A549 (cell line): ENCODE measurements at regions not wholly inside any gene's neighbourhood (a gene's known extent, or its start where the extent isn't known, plus 50 kb on each side); places are given as distances from the start of the nearest gene placed in this dataset.

Experiments
- CBX2 ChIP-seq: fragments of 200-600 bp; sonication (generic); IDR thresholded peaks from 2 replicates; pipeline ENCODE4 v1.6.1; 2016; ENCODE audit warnings: low read depth, mild to moderate bottlenecking, borderline replicate concordance
- CEBPB ChIP-seq, 2 experiments: fragments of >200 bp in 1 of 2; sonication (Bioruptor Twin) in 1 of 2; formaldehyde crosslinking in 1 of 2; IDR thresholded peaks; 2 replicates each; pipeline ENCODE4 v1.6.1; 2012 to 2016
- CTCF ChIP-seq: fragments of >200 bp; sonication (Bioruptor Twin); formaldehyde crosslinking; IDR thresholded peaks from 3 replicates; pipeline ENCODE4 v1.5.1; 2016
- ESRRA ChIP-seq: fragments of 150-350 bp; IDR thresholded peaks from 2 replicates; pipeline ENCODE4 v1.6.1; 2014; ENCODE audit warnings: mild to moderate bottlenecking, low read length, borderline replicate concordance
- HOXB13 ChIP-seq: fragments of 250-450 bp; sonication (Bioruptor Pico); IDR thresholded peaks from 2 replicates; pipeline ENCODE4 v1.5.0; 2020; ENCODE audit warnings: low read depth, mild to moderate bottlenecking, moderate library complexity
- MAZ ChIP-seq: fragments of 150-350 bp; IDR thresholded peaks from 2 replicates; pipeline ENCODE4 v1.6.1; 2014; ENCODE audit warnings: antibody characterized with exemption, low read depth, low read length, borderline replicate concordance
- POLR2A ChIP-seq: IDR thresholded peaks from 2 replicates; pipeline ENCODE4 v1.6.1; 2012; ENCODE audit warnings: mild to moderate bottlenecking, low read length
- RAD21 ChIP-seq, 2 experiments: fragments of >200 bp in 1 of 2; sonication (Bioruptor Twin) in 1 of 2; formaldehyde crosslinking in 1 of 2; IDR thresholded peaks in 1 of 2; conservative IDR thresholded peaks in 1 of 2; 2 replicates in 1 of 2; 3 replicates in 1 of 2; pipeline ENCODE4 v1.6.1; 2012 to 2018; ENCODE audit warnings: inconsistent platforms in 1 of 2
- RARB ChIP-seq: fragments of 250-450 bp; sonication (Bioruptor Pico); IDR thresholded peaks from 2 replicates; pipeline ENCODE4 v1.8.0; 2021; ENCODE audit warnings: mild to moderate bottlenecking, moderate library complexity
- REST ChIP-seq: fragments of 200-600 bp; sonication (generic); IDR thresholded peaks from 2 replicates; pipeline ENCODE4 v1.6.1; 2016; ENCODE audit warnings: antibody characterized with exemption, mild to moderate bottlenecking, moderate library complexity
- RFX5 ChIP-seq: fragments of 450-650 bp; IDR thresholded peaks from 2 replicates; pipeline ENCODE4 v1.7.1; 2014; ENCODE audit warnings: antibody characterized with exemption, mild to moderate bottlenecking, moderate library complexity
- TF ChIP-seq, protein P1 (sequence below): fragments of >200 bp; sonication (Bioruptor Twin); formaldehyde crosslinking; IDR thresholded peaks from 3 replicates; pipeline ENCODE4 v1.6.1; 2016

DNA sequence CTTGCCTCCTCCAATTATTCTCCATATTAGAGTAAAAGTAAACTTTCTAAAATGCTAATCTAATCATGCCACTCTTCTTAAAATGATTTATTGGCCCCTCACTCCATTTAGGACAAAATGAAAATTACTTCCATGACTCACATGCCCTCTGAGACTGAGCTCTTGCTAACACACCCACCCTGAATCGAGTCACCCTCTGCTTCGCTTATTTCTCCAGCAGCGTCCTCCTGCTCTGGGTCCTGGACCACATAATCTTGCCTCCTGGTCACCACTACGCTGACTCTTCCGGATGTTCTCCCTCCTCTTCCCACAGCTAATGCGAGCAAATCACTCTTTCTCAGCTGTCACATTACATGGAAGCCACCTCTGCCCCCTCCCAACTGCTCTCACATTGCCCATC is 384.0 kb upstream of the FZD8 start:
- TF ChIP-seq RFX5 (no peak), REST (no peak), HOXB13 (CRISPR knock-in tag) (no peak), POLR2A (no peak), CBX2 (no peak), ESRRA (no peak), CTCF (no peak), MAZ (no peak), CEBPB (IDR thresholded peaks at IDR 0.05) (no peak), RARB (CRISPR knock-in tag) (no peak), RAD21 (conservative IDR thresholded peaks at IDR 0.05 in 1 of 2, IDR thresholded peaks at IDR 0.05 in 1 of 2) (no peak)
- TF ChIP-seq, protein P1, sequence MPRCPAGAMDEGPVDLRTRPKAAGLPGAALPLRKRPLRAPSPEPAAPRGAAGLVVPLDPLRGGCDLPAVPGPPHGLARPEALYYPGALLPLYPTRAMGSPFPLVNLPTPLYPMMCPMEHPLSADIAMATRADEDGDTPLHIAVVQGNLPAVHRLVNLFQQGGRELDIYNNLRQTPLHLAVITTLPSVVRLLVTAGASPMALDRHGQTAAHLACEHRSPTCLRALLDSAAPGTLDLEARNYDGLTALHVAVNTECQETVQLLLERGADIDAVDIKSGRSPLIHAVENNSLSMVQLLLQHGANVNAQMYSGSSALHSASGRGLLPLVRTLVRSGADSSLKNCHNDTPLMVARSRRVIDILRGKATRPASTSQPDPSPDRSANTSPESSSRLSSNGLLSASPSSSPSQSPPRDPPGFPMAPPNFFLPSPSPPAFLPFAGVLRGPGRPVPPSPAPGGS = no peak
